HPDE6-E6E7 (cell line): ENCODE measurements at regions not wholly inside any gene's neighbourhood (a gene's known extent, or its start where the extent isn't known, plus 50 kb on each side); places are given as distances from the start of the nearest gene placed in this dataset.
"Not testable (repeated sequence)": the region's sequence is repeated elsewhere in the genome, so short reads cannot be mapped to it uniquely, and the experiment has no call there.

ENCODE experiments used
- DNase-seq: peaks from one replicate; pipeline ENCODE4 v3.0.0; 2011; ENCODE audit warnings: missing footprints; ENCODE audit errors: extremely low spot score

DNA sequence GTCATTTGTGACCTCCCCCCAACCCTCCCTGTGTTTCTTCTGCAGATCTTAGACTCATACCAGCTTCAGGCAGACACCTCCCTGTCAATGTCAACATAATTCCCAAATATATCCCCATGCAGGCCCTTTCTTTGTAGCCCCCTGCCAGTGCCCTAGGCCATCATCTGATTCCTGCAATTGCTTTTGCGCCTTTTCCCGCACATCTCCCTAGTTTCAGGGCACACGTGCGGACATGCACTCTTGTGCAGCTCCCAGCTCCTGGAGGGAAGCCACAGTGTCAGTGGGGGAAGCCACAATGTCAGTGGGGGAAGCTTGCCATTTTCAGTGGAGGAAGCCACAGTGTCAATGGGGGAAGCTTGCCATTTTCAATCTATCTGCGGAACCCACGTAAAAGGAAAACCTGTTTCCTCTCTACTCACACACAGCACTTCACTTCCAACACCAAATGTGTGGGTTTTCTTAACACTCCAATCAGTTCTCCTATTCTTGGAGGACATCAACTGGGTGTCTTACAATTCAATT lies 256.4 kb downstream of the ACKR3 start:
- no peak for DNase-seq

DNA sequence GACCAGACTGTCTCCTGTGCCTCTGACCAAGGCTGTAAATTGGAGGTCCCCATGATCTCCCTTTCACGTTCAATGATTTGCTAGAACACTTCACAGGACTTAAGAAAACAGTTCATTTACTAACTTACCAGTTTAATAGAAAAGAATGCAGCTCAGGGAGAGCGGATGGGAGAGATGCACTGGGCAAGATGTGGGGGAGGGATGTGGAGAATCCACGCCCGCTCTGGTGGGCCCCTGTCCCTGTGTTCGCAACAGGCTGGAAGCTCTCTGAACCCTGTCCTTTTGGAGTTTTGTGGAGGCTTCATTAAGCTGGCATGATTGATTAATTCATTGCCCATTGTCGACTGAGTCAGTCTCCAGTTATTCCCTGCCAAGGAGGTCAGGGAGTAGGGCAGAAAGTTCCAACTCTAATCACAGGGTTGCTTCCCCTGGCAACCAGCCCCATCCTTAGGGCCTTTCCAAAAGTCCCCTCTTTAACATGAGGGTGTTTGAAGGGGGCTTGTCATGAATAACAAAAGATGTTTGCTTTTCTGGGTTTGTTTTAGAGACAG lies 257.1 kb downstream of the ACKR3 start:
- no peak for DNase-seq

DNA sequence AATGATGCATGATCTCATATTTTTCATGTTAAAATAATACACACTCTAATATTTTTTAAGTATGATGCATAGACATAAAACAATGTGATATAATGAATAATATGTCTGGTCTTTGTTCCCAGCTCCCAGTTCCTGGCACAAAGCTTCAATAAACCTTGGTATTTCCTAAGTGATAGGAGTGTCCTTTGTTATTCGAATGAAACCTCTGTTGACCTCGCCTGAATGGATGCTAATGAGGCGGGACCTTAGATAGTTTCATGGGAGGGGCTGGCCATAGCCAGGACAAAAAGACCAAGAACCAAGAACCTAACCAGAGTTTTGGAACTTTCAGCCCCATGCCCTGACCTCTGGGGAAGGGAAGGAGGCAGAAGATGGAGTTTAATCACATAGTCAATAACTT lies 257.7 kb upstream of the COPS8 start:
- no peak for DNase-seq

DNA sequence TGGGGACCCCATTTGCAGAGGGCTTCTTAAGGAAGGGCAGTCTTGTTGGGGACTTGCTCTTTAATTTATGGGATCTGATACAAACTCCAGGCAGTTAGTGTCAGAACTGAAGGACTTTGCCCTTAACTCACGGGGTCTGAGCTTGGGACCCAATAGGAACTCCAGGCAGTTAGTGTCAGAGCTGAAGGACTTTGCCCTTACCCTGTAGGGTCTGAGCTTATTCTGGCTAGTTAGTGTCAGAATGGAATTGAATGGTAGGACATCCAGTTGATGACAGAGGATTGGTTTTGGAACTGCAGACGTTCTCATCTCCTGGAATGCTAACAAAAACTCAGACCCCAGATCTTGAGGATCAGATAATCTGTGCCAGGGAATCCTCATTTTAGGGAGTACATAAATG lies 256.9 kb upstream of the COPS8 start:
- no peak for DNase-seq

DNA sequence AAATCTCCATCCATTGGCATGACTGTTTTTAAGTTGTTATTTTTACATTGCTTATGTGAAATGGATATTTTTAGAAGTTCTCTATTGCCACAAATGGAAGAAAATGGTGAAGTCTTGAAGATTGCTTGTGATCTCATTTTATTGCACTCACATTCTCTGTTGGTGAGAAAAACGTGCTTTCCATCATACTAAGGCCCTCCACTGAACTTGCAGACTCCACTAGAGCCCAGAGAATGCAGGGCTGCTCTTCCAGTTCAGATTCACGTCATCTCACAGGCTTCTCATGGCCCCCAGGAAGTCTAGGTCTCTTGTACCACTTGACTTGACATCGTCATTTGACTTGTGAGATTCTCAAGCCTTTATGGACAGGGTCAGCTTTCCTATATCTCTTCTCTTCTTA lies 254.8 kb upstream of the COPS8 start:
- no peak for DNase-seq

DNA sequence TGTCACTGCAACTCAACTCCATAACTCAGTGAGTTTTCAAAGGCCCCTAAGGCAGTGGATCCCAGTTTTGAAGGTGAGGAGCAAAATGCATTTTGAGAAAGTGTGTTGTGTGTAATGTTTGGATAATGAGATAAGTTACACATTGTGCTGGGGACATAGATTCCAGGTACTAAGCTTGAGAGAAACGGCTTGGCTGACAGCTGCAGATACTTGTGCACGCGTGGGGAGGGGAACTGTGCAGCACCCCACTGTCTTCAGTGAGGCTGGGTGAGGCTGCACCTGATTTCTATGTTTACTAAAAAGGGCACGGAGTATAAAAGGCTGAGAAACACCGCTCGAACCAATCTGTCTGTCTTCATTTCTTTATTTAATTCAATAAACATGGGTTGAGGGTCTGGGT lies 254.0 kb upstream of the COPS8 start:
- DNase-seq = no peak

DNA sequence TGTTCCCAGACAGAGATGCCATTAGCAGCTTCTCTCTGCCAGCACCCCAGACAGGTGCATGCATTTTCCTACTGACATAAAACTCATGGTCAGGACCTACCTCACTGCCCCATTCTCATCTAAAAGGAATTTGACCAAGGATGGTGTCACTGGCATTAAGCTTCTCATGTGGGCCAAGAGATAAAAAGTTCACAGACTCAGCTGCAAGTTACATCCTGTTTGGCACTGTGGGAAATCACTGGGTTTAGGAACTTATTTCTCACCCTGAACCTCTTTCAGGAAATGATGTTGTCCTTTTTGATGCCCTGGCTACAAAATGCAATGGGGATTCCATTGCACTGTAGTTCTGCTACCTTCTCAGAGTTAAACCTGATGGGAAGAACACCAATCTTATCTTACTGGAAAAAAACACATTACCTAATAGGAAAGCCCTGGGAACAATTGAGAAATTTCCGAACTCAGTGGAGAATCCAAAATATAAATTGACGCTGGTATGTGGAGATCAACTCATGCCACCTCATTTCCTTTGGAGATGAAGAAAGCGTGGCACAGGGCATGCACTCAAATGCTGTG lies 252.1 kb upstream of the COPS8 start:
- peak; percentile 26 for DNase-seq

DNA sequence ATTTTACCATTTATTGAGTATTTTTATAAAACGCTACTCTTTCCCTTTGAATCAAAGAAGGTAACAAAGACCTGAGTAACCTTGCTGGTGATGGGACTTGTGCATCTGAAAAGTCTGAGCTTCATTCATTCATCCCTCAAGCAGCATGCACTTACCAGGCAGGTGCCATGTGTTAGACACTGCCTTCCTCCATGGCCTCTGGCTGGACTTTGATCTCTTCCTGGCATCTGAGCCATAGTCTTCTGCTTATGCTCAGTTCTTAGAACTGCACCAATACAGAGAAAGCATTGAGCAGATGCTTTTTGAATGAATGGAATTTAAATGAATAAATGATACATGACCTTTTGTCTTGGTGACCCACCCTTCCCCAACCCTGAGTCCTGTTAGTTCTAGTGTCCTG lies 251.4 kb upstream of the COPS8 start:
- no peak for DNase-seq

DNA sequence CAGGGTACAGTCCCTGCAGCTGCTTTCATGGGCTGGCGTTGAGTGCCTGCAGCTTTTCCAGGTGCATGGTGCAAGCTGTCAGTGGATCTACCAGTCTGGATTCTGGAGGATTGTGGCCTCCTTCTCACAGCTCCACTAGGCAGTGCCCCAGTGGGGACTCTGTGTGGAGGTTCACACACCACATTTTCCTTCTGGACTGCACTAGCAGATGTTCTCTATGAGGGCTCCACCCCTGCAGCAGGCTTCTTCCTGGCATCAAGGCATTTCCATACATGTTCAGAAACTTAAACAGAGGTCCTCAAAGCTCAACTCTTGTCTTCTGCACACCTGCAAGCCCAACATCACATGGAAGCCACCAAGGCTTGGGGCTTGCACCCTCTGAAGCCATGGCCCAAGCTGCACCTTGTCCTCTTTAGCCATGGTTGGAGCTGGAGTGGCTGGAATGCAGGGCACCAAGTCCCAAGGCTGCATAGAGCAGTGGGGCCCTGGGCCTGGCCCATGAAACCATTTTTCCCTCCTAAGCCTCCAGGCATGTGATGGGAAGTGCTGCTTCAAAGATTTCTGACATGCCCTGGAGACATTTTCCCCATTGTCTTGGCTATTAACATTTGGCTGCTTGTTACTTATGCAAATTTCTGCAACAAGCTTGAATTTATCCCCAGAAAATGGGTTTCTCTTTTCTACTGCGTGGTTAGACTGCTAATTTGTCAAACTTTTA lies 250.2 kb upstream of the COPS8 start:
- DNase-seq = no peak

DNA sequence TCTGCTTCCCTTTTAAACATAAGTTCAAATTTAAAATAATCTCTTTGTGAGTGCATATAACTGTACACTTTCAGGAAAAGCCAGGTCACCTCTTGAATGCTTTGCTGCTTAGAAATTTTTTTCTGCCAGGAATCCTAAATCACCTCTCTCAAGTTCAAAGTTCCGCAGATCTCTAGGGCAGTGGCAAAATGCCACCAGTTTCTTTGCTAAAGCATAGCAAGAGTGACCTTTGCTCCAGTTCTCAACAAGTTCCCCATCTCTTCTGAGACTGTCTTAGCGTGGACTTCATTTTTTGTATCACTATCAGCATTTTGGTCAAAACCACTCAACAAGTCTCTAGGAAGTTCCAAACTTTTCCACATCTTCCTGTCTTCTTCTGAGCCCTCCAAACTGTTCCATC lies 249.7 kb upstream of the COPS8 start:
- not testable (repeated sequence) for DNase-seq

DNA sequence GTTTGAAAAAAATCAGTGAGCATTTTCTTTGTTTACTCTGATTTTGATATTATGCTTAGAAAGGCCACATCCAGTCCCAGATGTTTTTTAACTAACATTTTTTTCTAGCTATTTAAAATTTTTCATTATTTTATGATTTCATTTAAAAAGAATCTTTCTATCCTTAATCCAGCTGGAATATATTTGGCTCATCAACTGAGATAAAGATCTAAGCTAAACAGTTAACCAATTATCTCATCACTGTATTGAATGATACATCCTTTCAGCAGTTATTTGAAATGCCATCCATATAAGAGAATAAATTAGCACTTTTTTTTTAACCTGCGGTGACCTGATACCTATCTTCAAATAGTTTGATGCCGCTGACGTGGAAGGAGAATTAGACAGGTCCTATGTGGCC lies 245.5 kb upstream of the COPS8 start:
- DNase-seq = no peak

DNA sequence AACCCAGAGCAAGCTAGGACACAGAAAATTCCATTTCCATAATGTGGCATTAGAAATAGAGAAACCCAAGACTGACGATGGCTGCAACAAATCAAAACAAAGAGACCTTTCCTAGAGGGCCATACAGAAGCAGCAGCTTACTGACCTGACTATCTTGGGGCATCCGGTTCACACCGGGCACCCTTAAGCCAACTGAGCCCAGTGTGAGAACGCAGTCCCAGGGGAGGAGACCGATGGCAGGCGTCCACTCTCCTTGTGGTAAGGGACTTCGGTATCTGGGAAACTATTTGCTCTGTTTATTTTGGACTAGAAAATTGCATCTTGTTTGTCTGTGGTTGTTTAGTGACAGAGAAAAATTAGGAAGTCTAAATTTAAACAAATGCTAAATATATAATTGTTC lies 244.8 kb upstream of the COPS8 start:
- DNase-seq = no peak

DNA sequence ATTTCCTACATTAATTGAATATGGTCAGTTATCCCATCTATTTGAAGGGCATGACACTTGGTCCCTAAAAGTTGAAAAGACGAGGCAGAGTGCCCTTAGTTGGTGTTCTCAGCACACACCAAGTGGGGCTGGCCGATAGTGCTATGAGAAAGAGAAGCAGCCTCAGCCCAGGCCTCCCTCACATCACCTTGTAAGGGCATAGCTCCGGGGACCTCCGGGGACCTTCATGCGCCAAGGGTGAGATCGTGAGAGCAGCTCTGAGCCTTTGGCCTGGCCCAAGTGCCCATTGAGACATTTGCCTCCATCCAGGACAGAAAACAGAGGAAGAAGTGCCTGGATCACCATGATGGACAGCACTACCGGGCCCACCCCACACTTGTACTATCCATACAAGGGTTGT lies 244.3 kb upstream of the COPS8 start:
- no peak for DNase-seq

DNA sequence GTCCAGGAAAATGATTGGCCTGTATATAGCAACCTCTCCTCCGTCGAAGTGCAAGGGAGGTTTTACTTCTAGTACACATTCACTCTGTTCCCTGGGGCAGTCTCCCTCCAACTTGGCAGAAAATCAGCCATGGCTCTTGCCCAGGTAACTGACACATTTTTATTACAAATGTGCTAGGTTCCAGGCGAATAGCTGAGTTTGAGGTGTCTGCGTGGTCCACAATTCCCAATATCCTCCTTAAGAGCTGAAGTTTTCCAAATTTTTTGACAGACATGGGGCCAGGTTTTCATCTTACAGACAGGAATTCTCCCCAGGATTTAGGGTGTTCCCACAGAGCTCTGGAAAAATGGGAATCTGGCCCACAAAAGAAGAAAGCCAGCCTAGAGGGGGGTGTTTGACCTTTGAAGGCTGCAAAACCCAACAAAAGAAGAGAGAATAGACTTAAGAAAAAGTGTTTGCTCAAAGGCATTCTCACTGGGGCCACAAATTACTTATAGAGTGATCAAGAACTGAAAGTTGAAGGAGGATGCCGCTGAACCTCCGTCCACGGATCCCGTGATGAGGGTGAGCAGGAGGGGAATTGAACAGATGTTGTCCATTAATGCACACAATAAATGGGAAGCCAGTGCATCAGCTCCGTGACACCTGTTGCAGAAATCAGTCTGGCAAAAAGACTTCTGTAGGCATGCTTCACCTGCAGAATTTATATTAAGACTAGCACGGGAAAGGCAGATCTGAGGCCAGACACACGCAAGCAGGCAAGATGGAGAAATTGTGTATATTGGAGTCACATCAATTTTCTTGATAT lies 242.3 kb upstream of the COPS8 start:
- DNase-seq = no peak

DNA sequence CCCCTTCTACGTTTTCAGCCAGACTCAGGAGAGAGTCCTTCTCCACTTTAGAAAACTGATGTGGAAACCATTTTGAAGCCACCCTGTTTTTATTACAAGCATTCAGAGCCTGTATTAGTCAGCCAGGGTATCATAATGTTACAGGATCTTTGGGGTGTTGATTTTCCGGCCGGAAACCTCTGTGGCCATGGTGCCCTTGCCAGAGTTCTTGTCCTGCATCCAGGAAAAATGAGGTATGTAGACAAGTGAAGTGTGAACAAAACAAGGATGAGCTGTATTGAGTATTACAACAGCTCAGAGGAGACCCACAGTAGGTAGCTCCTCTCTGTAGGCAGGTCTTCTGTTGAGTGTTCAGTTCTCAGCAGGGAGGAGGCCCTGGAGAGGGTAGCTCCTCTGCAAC lies 241.0 kb upstream of the COPS8 start:
- no peak for DNase-seq

DNA sequence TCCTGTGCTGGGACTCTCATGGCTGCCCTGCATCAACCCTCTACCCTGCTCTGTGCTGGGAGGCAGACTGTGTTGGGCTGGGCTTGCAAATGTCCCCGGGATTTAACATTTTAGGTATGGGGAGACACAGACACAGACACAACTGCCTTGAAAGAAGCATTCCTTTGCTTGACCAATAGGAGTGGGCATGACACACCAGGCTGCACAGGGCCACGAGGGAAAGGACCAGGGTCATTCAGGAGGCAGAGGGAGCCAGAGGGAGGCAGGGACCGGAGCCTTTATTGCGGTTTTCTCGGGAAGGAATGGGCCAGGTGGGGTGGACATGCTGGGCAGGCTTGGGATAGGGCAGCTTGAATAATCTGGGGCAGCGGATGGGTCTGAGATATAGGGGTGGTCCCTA lies 238.7 kb upstream of the COPS8 start:
- no peak for DNase-seq

DNA sequence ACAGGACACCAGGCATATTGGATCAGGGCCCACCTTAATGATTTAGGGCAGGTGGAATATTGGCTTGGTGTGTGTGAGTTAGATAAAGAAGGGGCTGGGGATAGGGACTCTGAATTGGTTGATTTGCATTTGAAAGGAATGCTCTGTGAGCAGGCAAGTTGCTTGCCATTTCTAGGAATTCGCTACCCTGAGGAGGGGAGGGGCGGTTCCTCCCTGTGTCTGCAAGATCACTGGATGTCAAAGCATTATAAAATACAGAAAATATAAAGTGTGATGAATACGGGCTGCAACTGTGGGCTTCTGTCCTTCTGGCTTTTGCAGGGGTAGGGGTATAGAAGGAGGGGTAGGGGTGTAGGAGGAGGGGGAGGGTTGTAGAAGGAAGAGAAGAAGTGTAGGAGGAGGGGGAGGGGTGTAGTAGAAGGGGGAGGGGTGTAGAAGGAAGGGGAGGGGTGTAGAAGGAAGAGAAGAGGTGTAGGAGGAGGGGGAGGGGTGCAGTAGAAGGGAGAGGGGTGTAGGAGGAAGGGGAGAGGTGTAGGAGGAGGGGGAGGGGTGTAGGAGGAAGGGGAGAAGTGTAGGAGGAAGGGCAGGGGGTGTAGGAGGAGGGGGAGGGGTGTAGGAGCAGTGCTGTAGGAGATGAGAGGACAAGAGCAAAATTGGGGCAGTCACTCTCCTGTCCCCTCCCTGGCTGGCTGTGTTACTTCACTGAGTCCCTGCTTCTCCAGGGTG lies 238.0 kb upstream of the COPS8 start:
- no peak for DNase-seq

DNA sequence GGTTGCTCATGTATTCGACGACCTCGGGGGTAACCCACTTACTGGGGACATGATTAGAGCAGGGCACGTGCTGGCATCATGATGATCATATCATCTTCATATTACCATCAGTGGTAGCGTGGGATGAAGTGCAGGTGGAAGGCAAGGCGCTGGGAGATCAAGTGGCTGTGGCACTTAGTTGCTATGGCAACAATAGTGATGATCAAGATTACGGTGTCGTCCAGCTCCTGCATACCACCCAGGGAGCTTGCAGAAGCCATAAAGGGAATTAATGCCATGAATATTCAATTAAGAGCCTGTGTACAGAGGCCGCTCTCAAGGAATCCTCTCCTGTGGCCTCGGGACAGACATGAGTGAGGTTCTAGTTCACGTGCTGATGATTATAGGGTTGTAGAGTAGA lies 237.2 kb upstream of the COPS8 start:
- DNase-seq = no peak

DNA sequence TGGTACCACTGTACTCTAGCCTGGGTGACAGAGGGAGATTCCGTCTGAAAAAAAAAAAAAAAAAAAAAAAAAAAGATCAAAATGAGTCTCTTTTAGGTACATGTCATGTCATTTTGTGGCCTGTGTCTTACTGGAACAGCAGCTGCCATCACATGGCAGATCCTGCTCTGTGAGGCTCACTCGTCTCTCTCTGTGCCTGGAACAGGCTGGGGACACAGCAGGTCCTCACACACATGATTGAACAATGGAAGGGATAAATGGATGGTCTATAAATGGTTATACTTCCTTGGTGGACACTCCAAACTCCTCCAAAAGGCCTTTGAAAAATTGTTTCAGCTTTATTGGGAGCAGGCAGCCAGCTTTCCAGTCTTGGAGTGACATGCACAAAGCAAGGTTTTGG lies 236.2 kb upstream of the COPS8 start:
- DNase-seq = no peak

DNA sequence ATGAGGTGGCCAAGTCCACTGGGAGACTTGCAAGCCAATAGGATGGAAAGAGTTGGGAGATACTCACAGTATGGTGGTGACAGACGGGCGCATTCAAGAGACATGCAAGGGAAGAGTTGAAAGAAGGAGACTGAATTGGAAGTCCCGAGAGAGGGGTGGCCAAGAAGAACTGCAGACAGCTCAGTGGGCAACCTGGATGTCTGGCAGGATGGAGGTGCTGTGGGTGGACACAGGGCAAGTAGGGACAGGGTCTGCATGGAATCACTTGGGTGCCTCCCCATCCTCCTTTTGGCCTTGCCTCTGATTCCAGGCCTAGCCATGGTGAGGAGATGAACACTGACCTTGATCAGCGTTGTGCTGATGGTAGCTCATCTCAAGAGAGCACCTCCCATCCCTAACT lies 235.7 kb upstream of the COPS8 start:
- DNase-seq = no peak

DNA sequence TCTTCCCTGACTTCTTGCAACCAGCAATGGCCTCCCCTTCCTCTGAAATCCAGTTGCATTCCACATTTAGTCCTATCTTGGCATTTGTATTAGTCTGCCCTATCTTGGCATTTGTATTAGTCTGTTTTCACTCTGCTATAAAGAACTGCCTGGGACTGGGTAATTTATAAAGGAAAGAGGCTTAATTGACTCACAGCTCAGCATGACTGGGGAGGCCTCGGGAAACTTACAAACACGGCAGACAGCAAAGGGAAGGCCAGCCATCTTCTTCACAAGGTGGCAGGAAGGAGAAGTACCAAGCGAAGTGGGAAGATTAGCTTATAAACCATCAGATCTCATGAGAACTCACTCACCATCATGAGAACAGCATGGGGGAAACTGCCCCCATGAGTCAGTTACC lies 234.5 kb upstream of the COPS8 start:
- no peak for DNase-seq
